ENCODE measurements at regions not wholly inside any gene's neighbourhood (a gene's known extent, or its start where the extent isn't known, plus 50 kb on each side); places are given as distances from the start of the nearest gene placed in this dataset.
A peak's percentile ranks its signal among the peaks of the same experiment; 100 is the strongest.

GRCh38 chr1:56414728-56415224 is 164.6 kb downstream of the PLPP3 start (continued):
- no peak for TF ChIP-seq NBN (conservative IDR thresholded peaks at IDR 0.05)
- peak; percentile 64 for TF ChIP-seq ZMYM3 (CRISPR knock-in tag; IDR thresholded peaks at IDR 0.05)
- peak; percentile 86; the same call in 1 of the 2 replicates for TF ChIP-seq FOXC1 (CRISPR knock-in tag; IDR thresholded peaks at IDR 0.05; ENCODE audit: borderline replicate concordance)
- peak; percentile 85; the same call in 1 of the 2 replicates for TF ChIP-seq CBX5 (CRISPR knock-in tag; IDR thresholded peaks at IDR 0.05; ENCODE audit: borderline replicate concordance)
- TF ChIP-seq CHD2 (IDR thresholded peaks at IDR 0.05; ENCODE audit: low read depth, low read length), result no peak
- TF ChIP-seq GLMP (CRISPR knock-in tag; IDR thresholded peaks at IDR 0.05; ENCODE audit: borderline replicate concordance), result no peak
- TF ChIP-seq NCOA2 (CRISPR knock-in tag; IDR thresholded peaks at IDR 0.05), result peak; percentile 98
- TF ChIP-seq KDM4B (CRISPR knock-in tag; IDR thresholded peaks at IDR 0.05), result peak; percentile 82; the same call in 1 of the 2 replicates
- TF ChIP-seq SOX6 (IDR thresholded peaks at IDR 0.05), result no peak
- peak; percentile 98 for TF ChIP-seq SOX6 (CRISPR knock-in tag; IDR thresholded peaks at IDR 0.05)
- TF ChIP-seq ZNF337 (CRISPR knock-in tag; IDR thresholded peaks at IDR 0.05; ENCODE audit: borderline replicate concordance, low read depth), result no peak
- no peak for TF ChIP-seq SRSF1 (optimal IDR thresholded peaks at IDR 0.05; ENCODE audit: low read depth, low read length)
- no peak for TF ChIP-seq FIP1L1 (IDR thresholded peaks at IDR 0.05; ENCODE audit: borderline replicate concordance, insufficient read depth, low read depth, low read length)
- peak; percentile 95 for TF ChIP-seq ZNF609 (CRISPR knock-in tag; IDR thresholded peaks at IDR 0.05; ENCODE audit: borderline replicate concordance)
- TF ChIP-seq MEIS2 (CRISPR knock-in tag; IDR thresholded peaks at IDR 0.05), result peak; percentile 98
- peak; percentile 42; the same call in 1 of the 2 replicates for TF ChIP-seq MTA1 (CRISPR knock-in tag; IDR thresholded peaks at IDR 0.05; ENCODE audit: borderline replicate concordance)
- TF ChIP-seq ZSCAN9 (CRISPR knock-in tag; IDR thresholded peaks at IDR 0.05; ENCODE audit: borderline replicate concordance), result peak; percentile 75; the same call in 1 of the 2 replicates
- peak; percentile 67; the same call in 1 of the 2 replicates for TF ChIP-seq ZNF766 (CRISPR knock-in tag; IDR thresholded peaks at IDR 0.05; ENCODE audit: borderline replicate concordance)
- 0 out of 2 replicates have a peak, but pooled peaks have one; percentile 56 for TF ChIP-seq AKNA (CRISPR knock-in tag; IDR thresholded peaks at IDR 0.05; ENCODE audit: borderline replicate concordance)
- TF ChIP-seq KLF15 (CRISPR knock-in tag; IDR thresholded peaks at IDR 0.05; ENCODE audit: borderline replicate concordance), result no peak
